GM12872 (cell line): ENCODE measurements at regions not wholly inside any gene's neighbourhood (a gene's known extent, or its start where the extent isn't known, plus 50 kb on each side); places are given as distances from the start of the nearest gene placed in this dataset.

Experiments used
- TF ChIP-seq, protein P1 (sequence below): IDR thresholded peaks from 3 replicates; pipeline ENCODE4 v1.5.1; 2011; ENCODE audit warnings: low read depth, mild to moderate bottlenecking, low read length, moderate library complexity; ENCODE audit not compliant: insufficient read depth

DNA sequence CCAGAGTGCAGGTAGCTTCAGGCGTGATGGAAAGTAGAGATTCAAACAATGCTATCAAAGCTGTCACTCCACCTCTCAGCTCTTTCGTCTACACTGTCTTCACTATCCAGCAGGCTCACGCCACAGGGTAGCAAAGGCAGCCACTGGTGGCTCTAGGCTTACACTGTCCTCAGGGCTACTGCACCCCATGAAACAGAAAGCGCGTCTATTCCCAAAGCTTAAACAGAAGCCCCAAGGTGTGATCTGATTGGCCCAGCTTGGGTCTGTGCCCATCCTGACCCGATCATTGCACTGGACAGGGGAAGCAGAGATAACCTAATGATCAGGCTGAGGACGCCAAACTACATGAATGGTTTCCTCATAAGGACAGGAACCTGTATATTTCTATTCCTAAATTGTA, 100.1 kb downstream of the PDCL3 start:
- TF ChIP-seq, protein P1, sequence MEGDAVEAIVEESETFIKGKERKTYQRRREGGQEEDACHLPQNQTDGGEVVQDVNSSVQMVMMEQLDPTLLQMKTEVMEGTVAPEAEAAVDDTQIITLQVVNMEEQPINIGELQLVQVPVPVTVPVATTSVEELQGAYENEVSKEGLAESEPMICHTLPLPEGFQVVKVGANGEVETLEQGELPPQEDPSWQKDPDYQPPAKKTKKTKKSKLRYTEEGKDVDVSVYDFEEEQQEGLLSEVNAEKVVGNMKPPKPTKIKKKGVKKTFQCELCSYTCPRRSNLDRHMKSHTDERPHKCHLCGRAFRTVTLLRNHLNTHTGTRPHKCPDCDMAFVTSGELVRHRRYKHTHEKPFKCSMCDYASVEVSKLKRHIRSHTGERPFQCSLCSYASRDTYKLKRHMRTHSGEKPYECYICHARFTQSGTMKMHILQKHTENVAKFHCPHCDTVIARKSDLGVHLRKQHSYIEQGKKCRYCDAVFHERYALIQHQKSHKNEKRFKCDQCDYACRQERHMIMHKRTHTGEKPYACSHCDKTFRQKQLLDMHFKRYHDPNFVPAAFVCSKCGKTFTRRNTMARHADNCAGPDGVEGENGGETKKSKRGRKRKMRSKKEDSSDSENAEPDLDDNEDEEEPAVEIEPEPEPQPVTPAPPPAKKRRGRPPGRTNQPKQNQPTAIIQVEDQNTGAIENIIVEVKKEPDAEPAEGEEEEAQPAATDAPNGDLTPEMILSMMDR, result no peak

DNA sequence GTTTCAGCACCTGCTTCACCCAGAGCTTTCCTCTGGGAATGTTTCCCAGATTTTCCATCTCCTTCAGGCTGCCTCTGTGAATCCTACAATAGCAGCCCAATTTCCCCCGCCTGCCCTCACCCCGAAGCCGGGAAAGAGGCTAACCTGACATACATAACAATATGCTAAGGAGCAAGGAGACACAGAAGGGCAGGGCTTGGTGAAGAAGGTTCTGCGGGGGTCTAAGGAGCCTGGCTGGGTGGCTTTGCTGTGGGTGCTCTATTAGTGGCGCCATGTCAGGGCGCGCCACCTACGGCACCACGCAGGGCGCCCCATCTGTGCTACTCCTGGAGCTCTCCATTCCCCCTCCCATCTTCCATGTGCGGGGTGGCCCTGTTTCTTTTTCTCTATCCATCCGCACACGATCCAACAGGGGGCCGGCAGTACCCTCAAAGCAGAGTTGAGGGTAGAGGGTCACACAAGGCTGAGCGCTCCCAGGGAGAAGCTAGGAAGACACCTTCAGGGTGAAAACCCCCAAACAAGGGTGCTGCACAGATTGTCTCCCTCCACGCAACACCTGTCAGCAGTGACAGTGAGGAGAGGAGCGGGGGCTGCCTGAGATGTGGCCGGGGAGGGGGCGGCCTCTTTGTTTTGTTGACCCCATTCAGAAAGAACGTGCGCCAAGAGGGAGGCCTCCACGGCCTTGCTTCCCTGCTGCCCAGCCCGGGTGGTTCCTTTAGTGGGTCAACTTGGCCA, 101.4 kb downstream of the PDCL3 start:
- TF ChIP-seq, protein P1, result no peak

DNA sequence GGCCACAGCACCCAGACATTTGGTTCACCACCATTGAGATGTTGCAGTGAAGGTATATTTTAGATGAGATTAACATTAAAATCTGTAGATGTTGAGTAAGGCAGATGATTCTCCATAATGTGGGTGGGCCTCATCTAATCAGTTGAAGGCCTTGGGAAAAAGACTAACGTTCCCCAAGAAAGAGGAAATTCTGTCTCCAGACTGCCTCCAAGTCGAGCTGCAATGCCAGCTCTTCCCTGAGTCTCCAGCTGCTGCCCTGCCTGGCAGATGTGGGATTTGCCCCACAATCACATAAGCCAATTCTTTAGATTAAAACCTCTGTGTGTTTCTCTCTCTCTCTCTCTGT, 101.9 kb downstream of the PDCL3 start:
- TF ChIP-seq, protein P1, result no peak

DNA sequence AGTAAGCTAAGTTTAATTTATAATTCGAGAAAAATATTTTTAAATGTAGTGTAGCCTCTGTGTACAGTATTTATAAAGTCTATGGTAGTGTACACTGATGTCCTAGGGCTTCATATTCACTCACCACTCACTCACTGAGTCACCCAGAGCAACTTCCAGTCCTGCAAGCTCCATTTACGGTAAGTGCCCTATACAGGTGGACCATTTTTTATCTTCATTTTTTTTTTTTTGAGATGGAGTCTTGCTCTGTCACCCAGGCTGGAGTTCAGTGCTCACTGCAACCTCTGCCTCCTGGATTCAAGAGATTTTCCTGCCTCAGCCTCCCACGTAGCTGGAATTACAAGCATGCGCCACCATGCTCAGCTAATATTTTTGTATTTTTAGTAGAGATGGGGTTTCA, 104.2 kb downstream of the PDCL3 start:
- TF ChIP-seq, protein P1, result no peak

DNA sequence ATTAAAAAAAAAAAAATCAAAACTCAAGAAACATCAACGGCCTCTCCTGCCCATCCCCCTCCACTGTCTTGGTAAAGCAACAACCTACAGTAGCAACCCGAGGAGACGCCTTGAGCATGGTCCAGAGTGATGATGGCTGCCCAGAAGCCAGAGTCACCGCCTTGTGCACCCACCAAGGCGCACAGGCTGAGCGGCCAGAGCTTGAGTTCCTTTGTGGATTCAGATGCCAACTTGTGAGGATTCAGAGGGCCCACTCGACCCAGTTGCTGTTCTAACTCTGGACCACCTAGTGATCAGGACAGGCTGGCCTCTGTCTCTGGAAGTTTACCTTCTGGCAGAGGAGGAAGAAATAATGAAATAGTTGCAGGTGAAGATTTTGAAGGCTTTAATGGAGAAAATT, 105.0 kb downstream of the PDCL3 start:
- TF ChIP-seq, protein P1, result no peak

DNA sequence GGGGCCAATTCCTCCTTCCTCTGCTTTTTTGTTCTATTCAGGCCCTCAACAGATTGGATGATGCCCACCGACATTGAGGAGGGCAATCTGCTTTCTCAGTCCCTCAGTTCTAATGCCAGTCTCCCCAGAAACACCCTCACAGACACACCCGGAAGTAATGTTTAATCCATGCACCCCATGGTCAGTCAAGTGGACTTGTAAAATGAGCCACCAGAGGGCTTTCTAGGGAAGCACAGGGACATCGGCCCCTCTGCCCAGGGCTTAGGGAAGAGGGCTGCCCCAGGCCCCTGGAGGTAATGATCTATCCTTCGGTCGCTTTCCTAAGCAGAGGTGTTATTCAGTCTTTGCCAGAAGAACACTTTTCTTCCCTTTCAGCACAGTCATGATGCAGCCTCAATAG, 107.4 kb downstream of the PDCL3 start:
- TF ChIP-seq, protein P1, result no peak

DNA sequence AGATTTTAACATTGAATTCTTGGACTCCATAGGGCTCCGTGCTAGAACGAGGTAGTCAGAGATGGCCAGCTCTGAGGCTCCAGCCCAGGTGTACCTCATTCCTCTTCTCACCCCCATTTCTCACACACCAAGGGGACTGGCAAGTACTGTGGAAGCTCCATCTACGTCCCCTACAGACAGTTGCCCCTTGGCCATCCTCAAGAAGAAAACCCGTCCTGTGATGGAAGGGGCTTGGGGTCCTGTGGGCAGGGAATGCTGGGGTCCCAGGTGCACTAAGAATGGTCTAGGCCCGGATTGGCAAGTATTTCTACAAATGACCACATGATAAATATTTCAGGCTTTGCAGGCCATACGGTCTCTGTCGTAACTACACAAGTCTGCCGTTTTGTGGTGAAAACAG, 110.3 kb downstream of the PDCL3 start:
- TF ChIP-seq, protein P1, result no peak
